PC-9 (cell line): ENCODE measurements at regions not wholly inside any gene's neighbourhood (a gene's known extent, or its start where the extent isn't known, plus 50 kb on each side); places are given as distances from the start of the nearest gene placed in this dataset.

Source experiments
- BruUV-seq: library from RNA; stranded (reverse); fragments of 400-500 nt; replicated peaks from 2 replicates; lab custom pipeline; 2021; lab: Mats Ljungman, UMichigan
- CTCF ChIA-PET: fragments of 300-600 bp; sonication (Branson Sonifier 250); formaldehyde crosslinking; loops from one replicate; lab custom pipeline; 2022; ENCODE audit warnings: antibody characterized with exemption; lab: Charles Lee
- POLR2A ChIA-PET: fragments of 300-600 bp; sonication (Branson Sonifier 250); formaldehyde crosslinking; loops from one replicate; lab custom pipeline; 2022; ENCODE audit warnings: antibody characterized with exemption; ENCODE audit not compliant: unreplicated experiment; lab: Charles Lee
- DNase-seq, 2 experiments: peaks; one replicate each; pipeline versions ENCODE4 v3.0.0 to v3.0.0-alpha.2; 2015 to 2022; ENCODE audit warnings: mixed read lengths in 1 of 2
- H2AFZ ChIP-seq: fragments of 200-600 bp; sonication (generic); 2 replicates; pipeline ENCODE4 v1.8.1; 2017; ENCODE audit warnings: antibody characterized with exemption
- H3F3A ChIP-seq: fragments of 200-600 bp; sonication (generic); 2 replicates; pipeline ENCODE4 v1.8.1; 2017; ENCODE audit warnings: antibody characterized with exemption, mild to moderate bottlenecking, low read depth; ENCODE audit not compliant: insufficient read depth
- H3K27ac ChIP-seq: fragments of 200-600 bp; sonication (generic); 2 replicates; pipeline ENCODE4 v1.6.1; 2016; ENCODE audit warnings: mixed run types
- H3K27me3 ChIP-seq: fragments of 200-600 bp; sonication (generic); 2 replicates; pipeline ENCODE4 v1.6.1; 2016; ENCODE audit warnings: low read depth, mixed run types; ENCODE audit not compliant: insufficient read depth
- H3K36me3 ChIP-seq: fragments of 200-600 bp; sonication (generic); 2 replicates; pipeline ENCODE4 v1.6.1; 2016; ENCODE audit warnings: low read depth, mixed run types
- H3K4me1 ChIP-seq: fragments of 200-600 bp; sonication (generic); replicated peaks from 2 replicates; pipeline ENCODE4 v1.6.1; 2016; ENCODE audit warnings: mixed run types; ENCODE audit not compliant: insufficient read depth
- H3K4me2 ChIP-seq: fragments of 200-600 bp; sonication (generic); 2 replicates; pipeline ENCODE4 v1.6.1; 2017; ENCODE audit warnings: mixed run types
- H3K4me3 ChIP-seq: fragments of 200-600 bp; sonication (generic); 2 replicates; pipeline ENCODE4 v1.6.1; 2016; ENCODE audit warnings: mixed run types
- H3K79me2 ChIP-seq: fragments of 200-600 bp; sonication (generic); 2 replicates; pipeline ENCODE4 v1.6.1; 2017; ENCODE audit warnings: low read depth, mixed run types
- H3K9me2 ChIP-seq: fragments of 200-600 bp; sonication (generic); 2 replicates; pipeline ENCODE4 v1.8.1; 2017; ENCODE audit warnings: mild to moderate bottlenecking; ENCODE audit not compliant: insufficient read depth
- H3K9me3 ChIP-seq: fragments of 200-600 bp; sonication (generic); 2 replicates; pipeline ENCODE4 v1.8.1; 2016; ENCODE audit warnings: low read depth; ENCODE audit not compliant: insufficient read depth
- H4K20me1 ChIP-seq: fragments of 200-600 bp; sonication (generic); 2 replicates; pipeline ENCODE4 v1.8.1; 2017; ENCODE audit not compliant: insufficient read depth
- CTCF ChIP-seq: fragments of 200-600 bp; sonication (generic); conservative IDR thresholded peaks from 2 replicates; pipeline ENCODE4 v1.6.1; 2017; ENCODE audit warnings: mixed run types, antibody characterized with exemption, mild to moderate bottlenecking, moderate library complexity
- EZH2 ChIP-seq: fragments of 200-600 bp; sonication (generic); IDR thresholded peaks from 2 replicates; pipeline ENCODE4 v1.8.0; 2017; ENCODE audit warnings: antibody characterized with exemption, low read depth
- intact Hi-C: fragments of 100-400 bp; cut with micrococcal nuclease; formaldehyde crosslinking; loops from one replicate; pipeline ENCODE4 v1.10.0; 2022; ENCODE audit not compliant: unreplicated experiment

DNA sequence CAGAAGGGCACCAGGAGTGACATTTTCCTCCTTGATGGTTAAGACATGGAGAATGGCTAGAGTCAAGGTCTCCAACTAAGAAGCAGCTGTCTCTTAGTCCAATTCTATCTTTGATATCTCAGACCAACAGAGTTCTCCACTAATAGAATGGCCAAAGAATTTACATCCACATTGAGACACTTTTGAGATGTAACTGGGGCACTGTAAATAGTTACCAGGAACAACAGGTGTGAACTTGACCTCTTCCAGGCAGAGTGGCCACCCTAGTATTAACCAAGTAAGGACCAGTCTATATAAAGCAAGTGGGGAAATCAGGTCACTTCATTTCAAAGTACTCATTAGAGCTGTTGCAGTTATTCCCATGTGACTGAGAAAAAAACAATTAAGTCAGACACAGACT lies 159.7 kb upstream of the RAD23B start:
- no peak for DNase-seq
- Histone ChIP-seq H3K36me3 (no peaks in the 10 kb centered on the region), H3K27me3 (peaks cover 5% of the 10 kb centered on the region; the same call in 1 of the 2 replicates), H3K27ac (no peak overlapping the region), H3K4me3 (no peak overlapping the region), H3K4me1 (no peaks in the 10 kb centered on the region), H2AFZ (no peak overlapping the region), H3K4me2 (no peak overlapping the region), H3K9me2 (no peaks in the 10 kb centered on the region), H3F3A (no peaks in the 10 kb centered on the region), H3K79me2 (no peaks in the 10 kb centered on the region), H4K20me1 (no peaks in the 10 kb centered on the region), H3K9me3 (no peaks in the 10 kb centered on the region; the same call in 1 of the 2 replicates)
- POLR2A ChIA-PET: no interaction called here
- intact Hi-C loops: loop anchor here (10.0 kb wide), 1 partner anchor 259 kb away; the partner anchor contains the start of gene ZNF462
- CTCF ChIA-PET: no interaction called here
- TF ChIP-seq CTCF: no peak
- no peak for TF ChIP-seq EZH2
- BruUV-seq: no TSS peak

DNA sequence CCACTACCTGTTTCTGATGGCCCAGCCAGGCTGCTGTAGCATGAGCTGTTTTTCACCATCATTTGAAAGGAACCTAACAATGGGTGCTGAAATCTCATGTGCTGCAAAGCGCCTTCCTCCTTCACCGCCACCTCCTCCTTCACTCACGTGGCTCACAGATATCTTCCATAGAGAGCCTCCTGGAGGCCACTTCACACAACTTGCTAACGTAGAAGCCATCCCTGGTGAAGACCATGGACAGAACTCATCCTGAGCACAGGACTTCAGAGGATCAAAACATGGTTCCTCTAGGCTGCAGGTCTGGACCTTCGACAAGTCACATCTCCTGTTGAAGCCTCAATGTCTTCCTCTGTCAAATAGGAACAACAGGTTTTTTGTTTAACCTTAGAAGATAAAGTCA lies 155.5 kb upstream of the RAD23B start:
- Histone ChIP-seq H3K36me3 (no peaks in the 10 kb centered on the region), H3K27me3 (peaks cover 5% of the 10 kb centered on the region; the same call in 1 of the 2 replicates), H3K9me3 (no peaks in the 10 kb centered on the region; the same call in 1 of the 2 replicates), H3K4me2 (no peak overlapping the region), H2AFZ (no peak overlapping the region), H3K4me1 (peaks cover 10% of the 10 kb centered on the region; the same call in 1 of the 2 replicates), H3F3A (no peaks in the 10 kb centered on the region), H3K9me2 (no peaks in the 10 kb centered on the region), H4K20me1 (no peaks in the 10 kb centered on the region), H3K79me2 (no peaks in the 10 kb centered on the region), H3K4me3 (no peak overlapping the region), H3K27ac (no peak overlapping the region)
- ChIA-PET POLR2A (no interaction called here), CTCF (no interaction called here)
- intact Hi-C loops: loop anchor here (10.0 kb wide), 1 partner anchor 263 kb away; the partner anchor contains the start of gene ZNF462
- BruUV-seq: no TSS peak
- no peak for TF ChIP-seq EZH2
- TF ChIP-seq CTCF: no peak
- no peak for DNase-seq

- no peak overlapping the region for H3K4me3 ChIP-seq
- no peaks in the 10 kb centered on the region for H3K79me2 ChIP-seq
- H3K4me2 ChIP-seq: no peak overlapping the region
- ChIA-PET POLR2A (no interaction called here), CTCF (no interaction called here)
- no peaks in the 10 kb centered on the region for H4K20me1 ChIP-seq
- H2AFZ ChIP-seq: no peak overlapping the region
- no peak overlapping the region for H3K27ac ChIP-seq
- intact Hi-C loops: no loop called here
- peaks cover 3% of the 10 kb centered on the region; the same call in 1 of the 2 replicates for H3K27me3 ChIP-seq
- BruUV-seq: no TSS peak
- H3K9me2 ChIP-seq: no peaks in the 10 kb centered on the region
- H3K9me3 ChIP-seq: no peaks in the 10 kb centered on the region
- no peaks in the 10 kb centered on the region for H3K36me3 ChIP-seq
- peaks cover 10% of the 10 kb centered on the region; the same call in 1 of the 2 replicates for H3K4me1 ChIP-seq
- H3F3A ChIP-seq: no peaks in the 10 kb centered on the region
- peak in 1 of 2 experiments; percentile 44 for DNase-seq
- TF ChIP-seq CTCF (no peak), EZH2 (no peak)
Measured at GRCh38 chr9:107131108-107131799, 151.8 kb upstream of the RAD23B start.
